ENCODE measurements at regions not wholly inside any gene's neighbourhood (a gene's known extent, or its start where the extent isn't known, plus 50 kb on each side); places are given as distances from the start of the nearest gene placed in this dataset.

DNA sequence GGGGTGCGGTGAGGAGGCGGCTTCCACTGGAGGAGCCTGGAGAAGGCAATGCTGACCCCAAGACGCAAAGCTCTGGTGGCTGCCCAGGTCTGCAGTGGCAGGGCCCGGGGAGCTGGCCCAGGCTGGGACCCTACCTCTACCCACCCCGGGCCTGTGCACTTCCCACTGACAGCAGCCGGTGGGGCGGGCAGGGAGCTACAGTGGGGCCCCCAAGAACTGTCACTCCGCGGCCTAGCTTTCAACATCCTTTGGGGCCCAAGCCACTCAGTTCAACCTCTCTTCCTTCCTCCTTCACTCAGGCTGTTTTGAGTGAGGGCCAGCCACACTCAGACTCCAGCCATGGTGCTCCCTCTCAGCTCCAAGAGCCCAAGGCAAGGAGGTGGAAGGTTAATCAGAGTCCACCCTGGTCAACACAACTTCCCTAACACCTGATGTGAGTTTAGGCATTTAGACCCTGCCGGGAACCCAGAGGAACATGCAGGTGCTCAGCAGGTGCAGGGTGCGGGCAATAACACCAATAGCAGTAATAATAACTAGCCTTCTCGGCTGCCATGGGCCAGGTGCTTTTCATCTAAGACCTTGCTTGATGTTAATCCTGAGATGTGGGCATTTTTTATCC, 93.6 kb downstream of the ZFP36L2 start:
- Histone ChIP-seq H4K20me1 (ENCODE audit: control insufficient read depth, extremely low read depth, insufficient read depth, low read length) (no peaks in the 10 kb centered on the region), H3K79me2 (ENCODE audit: control insufficient read depth, insufficient read depth, low read length) (no peaks in the 10 kb centered on the region), H3K9me3 (ENCODE audit: control insufficient read depth, insufficient read depth, low read depth, low read length) (no peaks in the 10 kb centered on the region), H3K36me3 (ENCODE audit: control insufficient read depth, insufficient read depth, low read length) (no peaks in the 10 kb centered on the region), H3K27me3 (ENCODE audit: control insufficient read depth, insufficient read depth, low read length) (no peaks in the 10 kb centered on the region), H2AFZ (ENCODE audit: low read length) (no peak overlapping the region), H3K9ac (ENCODE audit: insufficient read depth, low read length) (no peak overlapping the region), H3K4me1 (ENCODE audit: control insufficient read depth, extremely low read depth, insufficient read depth, low read length) (no peaks in the 10 kb centered on the region), H3K4me3 (replicated peaks in 1 of 4; ENCODE audit: control extremely low read depth in 1 of 4, insufficient read depth in 1 of 4, low read depth in 3 of 4, low read length in 4 of 4) (no peak overlapping the region), H3K27ac (ENCODE audit: insufficient read depth, low read length) (no peak overlapping the region), H3K4me2 (ENCODE audit: extremely low read depth, insufficient read depth, low read length) (no peak overlapping the region)
- no peak for DNase-seq (ENCODE audit: low read depth in 2 of 2)
- TF ChIP-seq, protein P1, sequence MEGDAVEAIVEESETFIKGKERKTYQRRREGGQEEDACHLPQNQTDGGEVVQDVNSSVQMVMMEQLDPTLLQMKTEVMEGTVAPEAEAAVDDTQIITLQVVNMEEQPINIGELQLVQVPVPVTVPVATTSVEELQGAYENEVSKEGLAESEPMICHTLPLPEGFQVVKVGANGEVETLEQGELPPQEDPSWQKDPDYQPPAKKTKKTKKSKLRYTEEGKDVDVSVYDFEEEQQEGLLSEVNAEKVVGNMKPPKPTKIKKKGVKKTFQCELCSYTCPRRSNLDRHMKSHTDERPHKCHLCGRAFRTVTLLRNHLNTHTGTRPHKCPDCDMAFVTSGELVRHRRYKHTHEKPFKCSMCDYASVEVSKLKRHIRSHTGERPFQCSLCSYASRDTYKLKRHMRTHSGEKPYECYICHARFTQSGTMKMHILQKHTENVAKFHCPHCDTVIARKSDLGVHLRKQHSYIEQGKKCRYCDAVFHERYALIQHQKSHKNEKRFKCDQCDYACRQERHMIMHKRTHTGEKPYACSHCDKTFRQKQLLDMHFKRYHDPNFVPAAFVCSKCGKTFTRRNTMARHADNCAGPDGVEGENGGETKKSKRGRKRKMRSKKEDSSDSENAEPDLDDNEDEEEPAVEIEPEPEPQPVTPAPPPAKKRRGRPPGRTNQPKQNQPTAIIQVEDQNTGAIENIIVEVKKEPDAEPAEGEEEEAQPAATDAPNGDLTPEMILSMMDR (conservative IDR thresholded peaks at IDR 0.05 in 1 of 2, IDR thresholded peaks at IDR 0.05 in 1 of 2; ENCODE audit: low read depth in 1 of 2, low read length in 2 of 2) = no peak
- TF ChIP-seq EZH2 (IDR thresholded peaks at IDR 0.05; ENCODE audit: low read length, missing control alignments) = no peak

- H3K4me1 ChIP-seq (ENCODE audit: control insufficient read depth, extremely low read depth, insufficient read depth, low read length) = no peaks in the 10 kb centered on the region
- H2AFZ ChIP-seq (ENCODE audit: low read length) = no peak overlapping the region
- H3K9ac ChIP-seq (ENCODE audit: insufficient read depth, low read length) = no peak overlapping the region
- no peaks in the 10 kb centered on the region for H3K79me2 ChIP-seq (ENCODE audit: control insufficient read depth, insufficient read depth, low read length)
- TF ChIP-seq, protein P1 (conservative IDR thresholded peaks at IDR 0.05 in 1 of 2, IDR thresholded peaks at IDR 0.05 in 1 of 2; ENCODE audit: low read depth in 1 of 2, low read length in 2 of 2) = no peak
- no peak for TF ChIP-seq EZH2 (IDR thresholded peaks at IDR 0.05; ENCODE audit: low read length, missing control alignments)
- H3K4me3 ChIP-seq (replicated peaks in 1 of 4; ENCODE audit: control extremely low read depth in 1 of 4, insufficient read depth in 1 of 4, low read depth in 3 of 4, low read length in 4 of 4) = no peak overlapping the region
- H3K27me3 ChIP-seq (ENCODE audit: control insufficient read depth, insufficient read depth, low read length) = no peaks in the 10 kb centered on the region
- no peaks in the 10 kb centered on the region for H4K20me1 ChIP-seq (ENCODE audit: control insufficient read depth, extremely low read depth, insufficient read depth, low read length)
- no peaks in the 10 kb centered on the region for H3K36me3 ChIP-seq (ENCODE audit: control insufficient read depth, insufficient read depth, low read length)
- H3K27ac ChIP-seq (ENCODE audit: insufficient read depth, low read length) = no peak overlapping the region
- no peak for DNase-seq (ENCODE audit: low read depth in 2 of 2)
- H3K4me2 ChIP-seq (ENCODE audit: extremely low read depth, insufficient read depth, low read length) = no peak overlapping the region
- no peaks in the 10 kb centered on the region for H3K9me3 ChIP-seq (ENCODE audit: control insufficient read depth, insufficient read depth, low read depth, low read length)
Observed at GRCh38 chr2:43131890-43132682, 94.3 kb downstream of the ZFP36L2 start.

DNA sequence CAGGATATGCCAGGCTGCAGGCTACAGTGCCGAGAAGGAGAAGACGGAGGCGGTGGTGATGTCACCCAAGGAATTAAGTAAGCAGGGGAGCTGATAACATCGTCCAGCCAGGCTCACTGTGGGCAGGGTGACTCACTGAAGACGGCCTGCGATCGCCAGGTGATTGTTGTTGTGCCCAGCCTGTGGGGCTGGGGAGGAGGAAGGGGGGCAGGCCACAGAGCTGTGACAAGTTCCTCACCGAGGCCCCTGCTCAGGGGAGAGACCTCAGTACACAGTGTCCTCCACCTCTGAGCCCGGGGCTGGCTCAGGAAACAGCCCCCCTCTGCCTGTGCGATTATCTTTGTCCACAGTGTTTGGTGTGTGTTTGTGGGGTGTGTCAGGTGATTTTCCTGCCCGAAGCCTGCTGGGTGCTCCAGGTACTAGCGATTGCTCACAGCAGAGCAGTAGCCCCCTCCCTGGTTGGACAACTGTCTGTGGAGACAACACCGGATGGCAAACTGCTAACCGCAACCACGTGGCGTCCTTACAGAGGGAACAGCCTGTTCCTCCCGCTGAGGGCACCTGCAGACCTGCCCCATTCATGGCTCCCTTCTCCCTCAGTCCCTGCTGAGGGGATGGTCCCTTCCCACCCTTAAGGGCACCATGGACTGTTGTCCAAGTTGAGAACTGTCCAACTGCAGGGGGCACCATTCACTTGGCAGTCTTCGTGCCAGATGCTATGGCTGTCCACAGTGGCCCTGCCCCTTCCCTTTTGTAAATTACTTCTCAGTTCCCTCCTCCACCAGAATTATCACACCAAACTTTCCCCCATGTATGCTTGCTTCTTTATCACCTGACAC, 95.1 kb downstream of the ZFP36L2 start:
- Histone ChIP-seq H3K79me2 (ENCODE audit: control insufficient read depth, insufficient read depth, low read length) (no peaks in the 10 kb centered on the region), H3K27ac (ENCODE audit: insufficient read depth, low read length) (no peak overlapping the region), H4K20me1 (ENCODE audit: control insufficient read depth, extremely low read depth, insufficient read depth, low read length) (no peaks in the 10 kb centered on the region), H3K9me3 (ENCODE audit: control insufficient read depth, insufficient read depth, low read depth, low read length) (no peaks in the 10 kb centered on the region), H3K9ac (ENCODE audit: insufficient read depth, low read length) (no peak overlapping the region), H3K4me3 (replicated peaks in 1 of 4; ENCODE audit: control extremely low read depth in 1 of 4, insufficient read depth in 1 of 4, low read depth in 3 of 4, low read length in 4 of 4) (no peak overlapping the region), H3K27me3 (ENCODE audit: control insufficient read depth, insufficient read depth, low read length) (no peaks in the 10 kb centered on the region), H2AFZ (ENCODE audit: low read length) (no peak overlapping the region), H3K36me3 (ENCODE audit: control insufficient read depth, insufficient read depth, low read length) (no peaks in the 10 kb centered on the region), H3K4me1 (ENCODE audit: control insufficient read depth, extremely low read depth, insufficient read depth, low read length) (no peaks in the 10 kb centered on the region), H3K4me2 (ENCODE audit: extremely low read depth, insufficient read depth, low read length) (no peak overlapping the region)
- TF ChIP-seq, protein P1 (conservative IDR thresholded peaks at IDR 0.05 in 1 of 2, IDR thresholded peaks at IDR 0.05 in 1 of 2; ENCODE audit: low read depth in 1 of 2, low read length in 2 of 2) = peak; percentile 9 to 36
- no peak for TF ChIP-seq EZH2 (IDR thresholded peaks at IDR 0.05; ENCODE audit: low read length, missing control alignments)
- DNase-seq (ENCODE audit: low read depth in 2 of 2) = peak; percentile 78 to 95

Data from fibroblast of lung (primary cell).